Heart left ventricle (tissue), 16 donors: ENCODE measurements at regions not wholly inside any gene's neighbourhood (a gene's known extent, or its start where the extent isn't known, plus 50 kb on each side); places are given as distances from the start of the nearest gene placed in this dataset.

ENCODE experiments used
- ATAC-seq, 4 donors: fragments of 200-7000 bp; cut with Tn5 transposase; one replicate each; pipeline ENCODE4 v1.9.1; 2020 to 2022; ENCODE audit warnings: moderate library complexity in 4 of 4, mild to moderate bottlenecking in 3 of 4, moderate number of reproducible peaks in 1 of 4
- DNase-seq, 5 donors: peaks; one replicate each; pipeline ENCODE4 v3.0.0-alpha.2; 2020
- H3K27ac ChIP-seq, 12 donors: fragments of 200-600 bp; sonication (generic) in 4 of 12; one replicate each; pipeline versions ENCODE4 v1.5.0 to v1.8.0; 2016 to 2022; ENCODE audit warnings: mild to moderate bottlenecking in 2 of 12
- H3K27me3 ChIP-seq, 9 donors: fragments of 200-600 bp; sonication (generic) in 2 of 9; one replicate each; pipeline versions ENCODE4 v1.5.1 to v1.8.0; 2016 to 2022; ENCODE audit warnings: mild to moderate bottlenecking in 3 of 9
- H3K36me3 ChIP-seq, 9 donors: fragments of 200-600 bp; sonication (generic) in 2 of 9; one replicate each; pipeline versions ENCODE4 v1.5.0 to v1.8.0; 2018 to 2022; ENCODE audit warnings: mild to moderate bottlenecking in 2 of 9
- H3K4me1 ChIP-seq, 12 donors: fragments of 200-600 bp; sonication (generic) in 4 of 12; one replicate each; pipeline versions ENCODE4 v1.5.0 to v1.8.0; 2016 to 2022; ENCODE audit warnings: mild to moderate bottlenecking in 3 of 12
- H3K4me3 ChIP-seq, 12 donors: fragments of 200-600 bp; sonication (generic) in 4 of 12; one replicate each; pipeline versions ENCODE4 v1.5.0 to v1.8.0; 2017 to 2022; ENCODE audit warnings: mild to moderate bottlenecking in 9 of 12, moderate library complexity in 4 of 12
- H3K9me3 ChIP-seq, 12 donors: fragments of 200-600 bp; sonication (generic) in 4 of 12; one replicate each; pipeline versions ENCODE4 v1.5.0 to v1.8.0; 2016 to 2022; ENCODE audit warnings: mild to moderate bottlenecking in 1 of 12
- CTCF ChIP-seq, 12 donors: fragments of 200-600 bp; sonication (generic) in 4 of 12; IDR thresholded peaks; one replicate each; pipeline versions ENCODE4 v1.5.0 to v1.8.0; 2018 to 2022; ENCODE audit warnings: antibody characterized with exemption in 12 of 12, mild to moderate bottlenecking in 5 of 12
- POLR2A ChIP-seq, 2 donors: fragments of 450-650 bp; IDR thresholded peaks; one replicate each; pipeline ENCODE4 v1.6.1; 2017; ENCODE audit warnings: antibody characterized with exemption in 2 of 2, mild to moderate bottlenecking in 2 of 2, moderate library complexity in 2 of 2
- WGBS, 4 donors: extraction: QIAGEN DNeasy Blood & Tissue Kit in 2 of 4; methylation state at CpG; one replicate each; pipeline versions ENCODE4 v1.1.5 to v1.1.7; 2013 to 2018; 5-methylcytosine and 5-hydroxymethylcytosine counted together
- intact Hi-C, 10 donors: fragments of 100-400 bp; cut with DNase I; formaldehyde crosslinking; loops; one replicate each; pipeline versions ENCODE4 v1.11.1 to v1.14.2; 2022
- donor health status: ischemic (EF 13 %, LVEDD 7.1; RV severe dilation, severe dysfunction).
- donor health status: healthy with polysubstance abuse.
- donor health status: DM: no; HTN: yes; CAD: no.
- donor health status: DM: no; HTN: no; CAD: no.
- donor health status: ischemic (EF 25% LVEDD 6.9; RV normal size, moderate dysfunction).
- donor health status: ischemic (EF 25% LVEDD 5.7; RV mildly dilated, moderate dysfunction).
- donor health status: healthy.
- donor health status: DM: yes; HTN: yes; CAD: no.
- donor health status: ischemic (EF 35%, LVEDD 5.7; RV mildly dilated, moderate dysfunction).
- donor health status: nonischemic (EF 11% LVEDD 7.7; RV severe dilation, severe dysfunction).
- donor health status: DM: yes; HTN: yes; CAD: no.
- donor health status: PGD.
- donor health status: ischemic (EF 29% LVEDD 5.4; RV normal size, mild dysfunction).
- donor health status: nonischemic (EF 23%, LVEDD 6.1; RV moderate dilation, normal function).

GRCh38 chr1:8217011-8217711 lies 100.8 kb upstream of the SLC45A1 start:
- Histone ChIP-seq H3K27me3 (peaks cover 0 to 6% (median 0%) of the 10 kb centered on the region in 9 donors), H3K36me3 (no peaks in the 10 kb centered on the region), H3K4me1 (peaks cover 0 to 64% (median 15%) of the 10 kb centered on the region in 12 donors), H3K27ac (peak overlapping the region; percentile 29 to 83 (median 62)), H3K4me3 (peak overlapping the region; percentile 19 to 70 (median 56)), H3K9me3 (no peaks in the 10 kb centered on the region)
- peak in 4 of 12 donors; percentile 11 to 34 (median 28) for TF ChIP-seq CTCF (IDR thresholded peaks at IDR 0.05)
- no peak for TF ChIP-seq POLR2A (IDR thresholded peaks at IDR 0.05)
- intact Hi-C loops = loop anchor here in 6 of 10 donors (5.0 to 10.0 kb wide), 5 partner anchors 85 to 190 kb away; partner anchors contain the start of gene ERRFI1 (in 1 of the 6)
- 3 to 13% (median 4%) methylated on average over 17 to 70 of the region's 70 CpGs for WGBS, 4 donors
- peak; percentile 33 to 87 (median 84) for ATAC-seq
- DNase-seq = peak; percentile 47 to 78 (median 53)

DNA sequence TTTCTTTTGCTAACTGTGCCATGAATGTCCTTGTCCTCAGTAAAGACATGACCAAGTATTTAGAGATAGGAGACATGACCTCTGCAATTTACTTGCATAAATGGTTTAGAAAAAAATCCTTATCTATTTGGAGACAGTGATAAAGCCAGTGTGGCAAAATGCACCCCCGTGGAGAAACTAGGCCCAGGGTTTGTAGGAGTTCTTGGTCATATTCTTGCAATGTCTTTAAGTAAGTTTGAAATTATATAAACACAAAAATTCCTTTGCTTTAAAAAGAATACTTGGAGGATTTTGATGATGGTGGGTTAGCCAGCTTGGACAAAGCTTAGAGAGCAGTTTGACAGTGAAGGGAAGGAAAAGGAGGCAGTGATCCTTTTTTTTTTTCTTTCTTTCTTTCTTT lies 101.9 kb upstream of the SLC45A1 start:
- TF ChIP-seq CTCF (IDR thresholded peaks at IDR 0.05) (no peak), POLR2A (IDR thresholded peaks at IDR 0.05) (no peak)
- H3K9me3 ChIP-seq = no peaks in the 10 kb centered on the region
- DNase-seq (no peak), ATAC-seq (no peak)
- H3K4me1 ChIP-seq = peaks cover 0 to 70% (median 15%) of the 10 kb centered on the region in 12 donors
- H3K4me3 ChIP-seq = no peak overlapping the region
- peak overlapping the region in 1 of 12 donors; percentile 68 for H3K27ac ChIP-seq
- no peaks in the 10 kb centered on the region for H3K36me3 ChIP-seq
- 47 to 60% (median 56%) methylated on average over 1 of the region's 1 CpG for WGBS, 4 donors
- H3K27me3 ChIP-seq = peaks cover 0 to 6% (median 0%) of the 10 kb centered on the region in 9 donors
- intact Hi-C loops = loop anchor here in 6 of 10 donors (5.0 to 10.0 kb wide), 5 partner anchors 84 to 189 kb away; partner anchors contain the start of gene ERRFI1 (in 1 of the 6)

- Histone ChIP-seq H3K27ac (peak overlapping the region in 1 of 12 donors; percentile 9), H3K36me3 (no peaks in the 10 kb centered on the region), H3K27me3 (peaks cover 0 to 6% (median 0%) of the 10 kb centered on the region in 9 donors), H3K9me3 (no peaks in the 10 kb centered on the region), H3K4me1 (peaks cover 0 to 71% (median 15%) of the 10 kb centered on the region in 12 donors), H3K4me3 (no peak overlapping the region)
- DNase-seq = no peak
- TF ChIP-seq POLR2A (IDR thresholded peaks at IDR 0.05) = no peak
- peak in 4 of 12 donors; percentile 7 to 25 (median 18) for TF ChIP-seq CTCF (IDR thresholded peaks at IDR 0.05)
- intact Hi-C loops = loop anchor here in 6 of 10 donors (5.0 to 10.0 kb wide), 5 partner anchors 82 to 187 kb away; partner anchors contain the start of gene ERRFI1 (in 1 of the 6)
- no peak for ATAC-seq
- 70 to 81% (median 75%) methylated on average over 6 of the region's 6 CpGs for WGBS, 4 donors
Measured at GRCh38 chr1:8214501-8215173, 103.3 kb upstream of the SLC45A1 start.

GRCh38 chr1:8213676-8214075 lies 104.2 kb upstream of the SLC45A1 start:
- WGBS, 4 donors = 73 to 89% (median 83%) methylated on average over 9 of the region's 9 CpGs
- no peak overlapping the region for H3K4me3 ChIP-seq
- ATAC-seq (no peak), DNase-seq (no peak)
- H3K36me3 ChIP-seq = no peaks in the 10 kb centered on the region
- no peaks in the 10 kb centered on the region for H3K9me3 ChIP-seq
- intact Hi-C loops = loop anchor here in 4 of 10 donors (10.0 kb wide), 2 partner anchors 169 to 179 kb away; no protein-coding TSS in a partner anchor
- peaks cover 0 to 6% (median 0%) of the 10 kb centered on the region in 9 donors for H3K27me3 ChIP-seq
- H3K4me1 ChIP-seq = peaks cover 0 to 61% (median 15%) of the 10 kb centered on the region in 12 donors
- no peak overlapping the region for H3K27ac ChIP-seq
- TF ChIP-seq CTCF (IDR thresholded peaks at IDR 0.05) = no peak
- no peak for TF ChIP-seq POLR2A (IDR thresholded peaks at IDR 0.05)
